H9 (cell line): ENCODE measurements at regions not wholly inside any gene's neighbourhood (a gene's known extent, or its start where the extent isn't known, plus 50 kb on each side); places are given as distances from the start of the nearest gene placed in this dataset.

Experiments used
- DNase-seq: peaks from one replicate; pipeline ENCODE4 v3.0.0-alpha.2; 2017
- H2AFZ ChIP-seq: one replicate; pipeline ENCODE4 v1.6.1; 2013; ENCODE audit warnings: mild to moderate bottlenecking, low read length, control low read depth, moderate library complexity
- H2AK5ac ChIP-seq: 2 replicates; pipeline ENCODE4 v1.6.1; 2013; ENCODE audit warnings: low read length, control low read depth, mixed read lengths; ENCODE audit not compliant: insufficient read length
- H2BK120ac ChIP-seq: one replicate; pipeline ENCODE4 v1.6.1; 2013; ENCODE audit warnings: low read depth, mild to moderate bottlenecking, low read length, control low read depth, inconsistent platforms; ENCODE audit not compliant: poor library complexity, severe bottlenecking
- H2BK12ac ChIP-seq: 2 replicates; pipeline ENCODE4 v1.6.1; 2013; ENCODE audit warnings: low read length, control low read depth, mixed read lengths, low read depth; ENCODE audit not compliant: insufficient read length
- H2BK15ac ChIP-seq: 2 replicates; pipeline ENCODE4 v1.6.1; 2013; ENCODE audit warnings: low read depth, low read length, control low read depth
- H2BK20ac ChIP-seq: one replicate; pipeline ENCODE4 v1.6.1; 2013; ENCODE audit warnings: low read depth, mild to moderate bottlenecking, low read length, control low read depth, inconsistent platforms; ENCODE audit not compliant: poor library complexity, severe bottlenecking
- H2BK5ac ChIP-seq: 2 replicates; pipeline ENCODE4 v1.6.1; 2013; ENCODE audit warnings: low read length, control low read depth, mixed read lengths; ENCODE audit not compliant: insufficient read length
- H3K14ac ChIP-seq: 2 replicates; pipeline ENCODE4 v1.6.1; 2013; ENCODE audit warnings: low read length, control low read depth; ENCODE audit not compliant: insufficient read depth
- H3K18ac ChIP-seq: 2 replicates; pipeline ENCODE4 v1.6.1; 2013; ENCODE audit warnings: low read depth, mild to moderate bottlenecking, mixed read lengths, low read length, control low read depth; ENCODE audit not compliant: insufficient read length
- H3K23ac ChIP-seq: 2 replicates; pipeline ENCODE4 v1.6.1; 2013; ENCODE audit warnings: low read length, control low read depth, mixed read lengths, low read depth; ENCODE audit not compliant: insufficient read length
- H3K23me2 ChIP-seq: 2 replicates; pipeline ENCODE4 v1.6.1; 2013; ENCODE audit warnings: low read depth, mild to moderate bottlenecking, mixed read lengths, low read length, control low read depth; ENCODE audit not compliant: insufficient read length, poor library complexity, severe bottlenecking
- H3K27ac ChIP-seq: 2 replicates; pipeline ENCODE4 v1.5.1; 2013; ENCODE audit warnings: low read length, control low read depth, mixed read lengths, low read depth; ENCODE audit not compliant: insufficient read length
- H3K27me3 ChIP-seq: 2 replicates; pipeline ENCODE4 v1.6.1; 2013; ENCODE audit warnings: low read length, control low read depth, inconsistent platforms; ENCODE audit not compliant: insufficient read depth
- H3K4ac ChIP-seq: 2 replicates; pipeline ENCODE4 v1.6.1; 2013; ENCODE audit warnings: low read depth, mild to moderate bottlenecking, control low read depth, inconsistent platforms, low read length, moderate library complexity
- H3K4me1 ChIP-seq: 2 replicates; pipeline ENCODE4 v1.6.1; 2013; ENCODE audit warnings: low read length, control low read depth, inconsistent platforms; ENCODE audit not compliant: insufficient read depth
- H3K4me2 ChIP-seq: 2 replicates; pipeline ENCODE4 v1.6.1; 2013; ENCODE audit warnings: low read length, control low read depth, mixed read lengths; ENCODE audit not compliant: insufficient read length, insufficient read depth
- H3K56ac ChIP-seq: 2 replicates; pipeline ENCODE4 v1.6.1; 2013; ENCODE audit warnings: low read depth, mild to moderate bottlenecking, mixed read lengths, low read length, control low read depth; ENCODE audit not compliant: insufficient read length
- H3K79me1 ChIP-seq: 2 replicates; pipeline ENCODE4 v1.6.1; 2013; ENCODE audit warnings: low read depth, mild to moderate bottlenecking, moderate library complexity, low read length, control low read depth, inconsistent platforms; ENCODE audit not compliant: insufficient read depth, poor library complexity, severe bottlenecking
- H3K79me2 ChIP-seq: 2 replicates; pipeline ENCODE4 v1.6.1; 2013; ENCODE audit warnings: low read length, control low read depth, inconsistent platforms; ENCODE audit not compliant: insufficient read depth
- H3K9ac ChIP-seq: 2 replicates; pipeline ENCODE4 v1.6.1; 2013; ENCODE audit warnings: low read length, control low read depth, mixed read lengths; ENCODE audit not compliant: insufficient read length; ENCODE audit errors: extremely low read depth
- H3K9me3 ChIP-seq: one replicate; pipeline ENCODE4 v1.6.1; 2013; ENCODE audit warnings: low read depth, low read length, inconsistent platforms; ENCODE audit not compliant: control insufficient read depth
- H3T11ph ChIP-seq: one replicate; pipeline ENCODE4 v1.6.1; 2013; ENCODE audit warnings: mild to moderate bottlenecking, low read length, control low read depth, inconsistent platforms
- H4K20me1 ChIP-seq: one replicate; pipeline ENCODE4 v1.6.1; 2013; ENCODE audit not compliant: control insufficient read depth, insufficient read length, insufficient read depth
- H4K5ac ChIP-seq: 2 replicates; pipeline ENCODE4 v1.6.1; 2013; ENCODE audit warnings: low read depth, mild to moderate bottlenecking, mixed read lengths, low read length, control low read depth; ENCODE audit not compliant: insufficient read length
- H4K8ac ChIP-seq: replicated peaks from 2 replicates; pipeline ENCODE4 v1.6.1; 2013; ENCODE audit warnings: low read length, control low read depth, mixed read lengths, low read depth; ENCODE audit not compliant: insufficient read length
- H4K91ac ChIP-seq: 2 replicates; pipeline ENCODE4 v1.6.1; 2013; ENCODE audit warnings: low read depth, mild to moderate bottlenecking, moderate library complexity, mixed read lengths, low read length, control low read depth; ENCODE audit not compliant: insufficient read length
- H3K27ac Mint-ChIP-seq, 3 experiments: 2 replicates in 2 of 3; 3 replicates in 1 of 3; pipeline ENCODE4 v1.8.0; 2020 to 2021; ENCODE audit warnings: mixed read lengths in 3 of 3, mild to moderate bottlenecking in 1 of 3, moderate library complexity in 1 of 3
- H3K27me3 Mint-ChIP-seq: 2 replicates; pipeline ENCODE4 v1.8.0; 2021; ENCODE audit warnings: low read depth, mild to moderate bottlenecking, moderate library complexity, mixed read lengths
- H3K36me3 Mint-ChIP-seq, 3 experiments: 2 replicates in 2 of 3; 3 replicates in 1 of 3; pipeline ENCODE4 v1.8.0; 2020 to 2021; ENCODE audit warnings: low read depth in 3 of 3, mixed read lengths in 3 of 3; ENCODE audit not compliant: insufficient read depth in 1 of 3
- H3K4me1 Mint-ChIP-seq, 2 experiments: 2 replicates each; pipeline ENCODE4 v1.8.0; 2020; ENCODE audit warnings: mixed read lengths in 2 of 2
- H3K4me3 Mint-ChIP-seq, 2 experiments: 2 replicates in 1 of 2; 3 replicates in 1 of 2; pipeline ENCODE4 v1.8.0; 2020 to 2021; ENCODE audit warnings: mild to moderate bottlenecking in 2 of 2, mixed read lengths in 2 of 2, moderate library complexity in 1 of 2
- H3K9me3 Mint-ChIP-seq, 2 experiments: 2 replicates in 1 of 2; 3 replicates in 1 of 2; pipeline ENCODE4 v1.8.0; 2020; ENCODE audit warnings: mild to moderate bottlenecking in 2 of 2, mixed read lengths in 2 of 2, moderate library complexity in 1 of 2
- CTCF ChIP-seq: fragments of 200-600 bp; sonication (generic); conservative IDR thresholded peaks from 3 replicates; pipeline ENCODE4 v1.8.0; 2021; ENCODE audit warnings: antibody characterized with exemption, mild to moderate bottlenecking
- WGBS: extraction: QIAGEN DNeasy Blood & Tissue Kit; methylation state at CpG from one replicate; pipeline ENCODE4 v1.1.7; 2013; ENCODE audit warnings: missing lambda C conversion rate, low lambda C conversion rate, mixed read lengths; ENCODE audit not compliant: insufficient read length; ENCODE audit errors: extremely low coverage; 5-methylcytosine and 5-hydroxymethylcytosine counted together

- H3K23me2 ChIP-seq: no peaks in the 10 kb centered on the region
- H3K14ac ChIP-seq: no peak overlapping the region
- no peak overlapping the region for H2BK120ac ChIP-seq
- DNase-seq: no peak
- no peak overlapping the region for H3K4me2 ChIP-seq
- H3K4ac ChIP-seq: no peak overlapping the region
- peaks cover 10 to 13% of the 10 kb centered on the region in 2 experiments for H3K4me1 Mint-ChIP-seq
- no peak overlapping the region for H2BK20ac ChIP-seq
- peaks cover 3 to 23% (median 3%) of the 10 kb centered on the region in 3 experiments; a peak in 5 of 7 replicates for H3K36me3 Mint-ChIP-seq
- no peaks in the 10 kb centered on the region for H3K4me1 ChIP-seq
- H4K20me1 ChIP-seq: no peaks in the 10 kb centered on the region
- no peak overlapping the region for H2BK12ac ChIP-seq
- no peak overlapping the region for H3K27ac Mint-ChIP-seq
- TF ChIP-seq CTCF: no peak
- no peak overlapping the region for H2BK15ac ChIP-seq
- H4K5ac ChIP-seq: no peak overlapping the region
- H4K8ac ChIP-seq: no peak overlapping the region
- no peak overlapping the region for H2BK5ac ChIP-seq
- H3K27me3 Mint-ChIP-seq: no peaks in the 10 kb centered on the region
- no CpG with 5 or more reads among the region's 4 CpGs for WGBS
- no peak overlapping the region for H2AFZ ChIP-seq
- H2AK5ac ChIP-seq: no peak overlapping the region
- no peak overlapping the region for H3K4me3 Mint-ChIP-seq
- H3K56ac ChIP-seq: no peak overlapping the region
- no peaks in the 10 kb centered on the region for H3K79me1 ChIP-seq
- H3T11ph ChIP-seq: no peak overlapping the region
- H3K18ac ChIP-seq: no peak overlapping the region
- no peak overlapping the region for H3K23ac ChIP-seq
- peaks cover 4 to 10% of the 10 kb centered on the region in 2 experiments; a peak in 3 of 5 replicates for H3K9me3 Mint-ChIP-seq
- no peaks in the 10 kb centered on the region for H3K79me2 ChIP-seq
- H3K27ac ChIP-seq: no peak overlapping the region
- no peaks in the 10 kb centered on the region for H3K27me3 ChIP-seq
- no peaks in the 10 kb centered on the region for H3K9me3 ChIP-seq
- H4K91ac ChIP-seq: no peak overlapping the region
- no peak overlapping the region for H3K9ac ChIP-seq
Measured at GRCh38 chr12:92457458-92458180, 245.2 kb upstream of the PLEKHG7 start.
